Peyer's patch (tissue), 4 donors: ENCODE measurements at regions not wholly inside any gene's neighbourhood (a gene's known extent, or its start where the extent isn't known, plus 50 kb on each side); places are given as distances from the start of the nearest gene placed in this dataset.

Source experiments
- DNase-seq, 3 donors: peaks; one replicate each; pipeline ENCODE4 v3.0.0-alpha.2; 2017 to 2019
- H3K27ac ChIP-seq, 4 donors: fragments of 200-600 bp; sonication (generic); one replicate each; pipeline ENCODE4 v1.5.1; 2016 to 2019
- H3K27me3 ChIP-seq, 2 donors: fragments of 200-600 bp; sonication (generic); one replicate each; pipeline ENCODE4 v1.5.1; 2019
- H3K36me3 ChIP-seq, 3 donors: fragments of 200-600 bp; sonication (generic); one replicate each; pipeline ENCODE4 v1.5.1; 2016 to 2019
- H3K4me1 ChIP-seq, 4 donors: fragments of 200-600 bp; sonication (generic); one replicate each; pipeline ENCODE4 v1.5.1; 2016 to 2019
- H3K4me3 ChIP-seq, 4 donors: fragments of 200-600 bp; sonication (generic); 1 replicate in 3 of 4; 2 replicates in 1 of 4; pipeline ENCODE4 v1.5.1; 2016 to 2019; ENCODE audit warnings: mild to moderate bottlenecking in 1 of 4
- H3K9me3 ChIP-seq, 4 donors: fragments of 200-600 bp; sonication (generic); one replicate each; pipeline ENCODE4 v1.5.1; 2016 to 2019; ENCODE audit warnings: mild to moderate bottlenecking in 1 of 4
- CTCF ChIP-seq, 6 experiments: fragments of 450-650 bp in 4 of 6; fragments of 200-600 bp in 2 of 6; sonication (generic) in 1 of 6; IDR thresholded peaks; one replicate each; pipeline ENCODE4 v1.5.1; 2017 to 2019; ENCODE audit warnings: antibody characterized with exemption in 6 of 6, mild to moderate bottlenecking in 3 of 6, moderate library complexity in 1 of 6
- POLR2A ChIP-seq, 2 donors: fragments of 450-650 bp; IDR thresholded peaks; one replicate each; pipeline ENCODE4 v1.5.1; 2017; ENCODE audit warnings: antibody characterized with exemption in 2 of 2, mild to moderate bottlenecking in 2 of 2, moderate library complexity in 2 of 2

GRCh38 chr2:75260946-75261345 is 61.6 kb upstream of the TACR1 start:
- Histone ChIP-seq H3K4me3 (no peak overlapping the region), H3K4me1 (no peaks in the 10 kb centered on the region), H3K27ac (no peak overlapping the region), H3K27me3 (no peaks in the 10 kb centered on the region), H3K9me3 (peaks cover 0 to 4% (median 0%) of the 10 kb centered on the region in 4 donors), H3K36me3 (no peaks in the 10 kb centered on the region)
- no peak for TF ChIP-seq CTCF (IDR thresholded peaks at IDR 0.05)
- TF ChIP-seq POLR2A (IDR thresholded peaks at IDR 0.05): no peak
- no peak for DNase-seq

- Histone ChIP-seq H3K4me1 (no peaks in the 10 kb centered on the region), H3K27me3 (no peaks in the 10 kb centered on the region), H3K4me3 (no peak overlapping the region), H3K27ac (no peak overlapping the region), H3K36me3 (no peaks in the 10 kb centered on the region), H3K9me3 (peaks cover 0 to 4% (median 0%) of the 10 kb centered on the region in 4 donors)
- TF ChIP-seq CTCF (IDR thresholded peaks at IDR 0.05) (no peak), POLR2A (IDR thresholded peaks at IDR 0.05) (no peak)
- DNase-seq: no peak
These were observed 59.3 kb upstream of the TACR1 start for GRCh38 chr2:75258620-75259019.

- no peak overlapping the region for H3K27ac ChIP-seq
- H3K27me3 ChIP-seq: no peaks in the 10 kb centered on the region
- H3K36me3 ChIP-seq: no peaks in the 10 kb centered on the region
- peaks cover 0 to 4% (median 0%) of the 10 kb centered on the region in 4 donors for H3K9me3 ChIP-seq
- no peak for TF ChIP-seq POLR2A (IDR thresholded peaks at IDR 0.05)
- no peak for TF ChIP-seq CTCF (IDR thresholded peaks at IDR 0.05)
- DNase-seq: no peak
- no peak overlapping the region for H3K4me3 ChIP-seq
- no peaks in the 10 kb centered on the region for H3K4me1 ChIP-seq
These were observed 57.2 kb upstream of the TACR1 start for GRCh38 chr2:75256485-75256884.

GRCh38 chr2:75253526-75253925 is 54.2 kb upstream of the TACR1 start:
- Histone ChIP-seq H3K36me3 (no peaks in the 10 kb centered on the region), H3K4me1 (no peaks in the 10 kb centered on the region), H3K27me3 (no peaks in the 10 kb centered on the region), H3K9me3 (peaks cover 0 to 6% (median 0%) of the 10 kb centered on the region in 4 donors), H3K4me3 (no peak overlapping the region), H3K27ac (no peak overlapping the region)
- no peak for DNase-seq
- no peak for TF ChIP-seq POLR2A (IDR thresholded peaks at IDR 0.05)
- no peak for TF ChIP-seq CTCF (IDR thresholded peaks at IDR 0.05)

- Histone ChIP-seq H3K36me3 (no peaks in the 10 kb centered on the region), H3K27me3 (no peaks in the 10 kb centered on the region), H3K27ac (no peak overlapping the region), H3K4me3 (no peak overlapping the region), H3K9me3 (peaks cover 0 to 6% (median 0%) of the 10 kb centered on the region in 4 donors), H3K4me1 (no peaks in the 10 kb centered on the region)
- no peak for DNase-seq
- TF ChIP-seq POLR2A (IDR thresholded peaks at IDR 0.05) (no peak), CTCF (IDR thresholded peaks at IDR 0.05) (no peak)
These were observed 52.6 kb upstream of the TACR1 start for GRCh38 chr2:75251896-75252295.
